ENCODE measurements at regions not wholly inside any gene's neighbourhood (a gene's known extent, or its start where the extent isn't known, plus 50 kb on each side); places are given as distances from the start of the nearest gene placed in this dataset.

DNA sequence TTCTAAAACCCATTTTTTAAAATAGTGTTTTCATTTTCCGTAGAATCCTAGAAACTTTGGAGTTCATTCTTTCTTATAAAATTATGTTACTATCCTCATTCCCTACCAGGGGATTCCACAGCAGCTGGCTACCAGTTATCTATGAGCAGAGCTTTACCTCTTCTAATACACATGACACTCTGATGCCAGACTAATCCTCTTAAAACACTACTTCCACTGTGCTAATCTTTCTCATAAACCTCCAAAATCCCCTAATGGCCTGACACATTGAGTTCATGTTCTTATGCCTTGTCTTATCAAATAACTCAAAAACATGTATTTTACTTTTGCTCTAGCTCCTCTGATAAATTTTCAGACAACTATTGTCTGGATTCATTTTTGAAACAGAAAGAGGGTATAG, 633.6 kb upstream of the FTMT start:
- Histone ChIP-seq H3K4me3 (no peak overlapping the region), H3K9me3 (no peaks in the 10 kb centered on the region), H3K4me1 (no peaks in the 10 kb centered on the region), H3K36me3 (ENCODE audit: low read depth, missing control alignments) (no peaks in the 10 kb centered on the region), H3K27me3 (no peaks in the 10 kb centered on the region), H3K27ac (no peak overlapping the region)
- TF ChIP-seq, protein P1, sequence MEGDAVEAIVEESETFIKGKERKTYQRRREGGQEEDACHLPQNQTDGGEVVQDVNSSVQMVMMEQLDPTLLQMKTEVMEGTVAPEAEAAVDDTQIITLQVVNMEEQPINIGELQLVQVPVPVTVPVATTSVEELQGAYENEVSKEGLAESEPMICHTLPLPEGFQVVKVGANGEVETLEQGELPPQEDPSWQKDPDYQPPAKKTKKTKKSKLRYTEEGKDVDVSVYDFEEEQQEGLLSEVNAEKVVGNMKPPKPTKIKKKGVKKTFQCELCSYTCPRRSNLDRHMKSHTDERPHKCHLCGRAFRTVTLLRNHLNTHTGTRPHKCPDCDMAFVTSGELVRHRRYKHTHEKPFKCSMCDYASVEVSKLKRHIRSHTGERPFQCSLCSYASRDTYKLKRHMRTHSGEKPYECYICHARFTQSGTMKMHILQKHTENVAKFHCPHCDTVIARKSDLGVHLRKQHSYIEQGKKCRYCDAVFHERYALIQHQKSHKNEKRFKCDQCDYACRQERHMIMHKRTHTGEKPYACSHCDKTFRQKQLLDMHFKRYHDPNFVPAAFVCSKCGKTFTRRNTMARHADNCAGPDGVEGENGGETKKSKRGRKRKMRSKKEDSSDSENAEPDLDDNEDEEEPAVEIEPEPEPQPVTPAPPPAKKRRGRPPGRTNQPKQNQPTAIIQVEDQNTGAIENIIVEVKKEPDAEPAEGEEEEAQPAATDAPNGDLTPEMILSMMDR (IDR thresholded peaks at IDR 0.05): no peak
- TF ChIP-seq POLR2A (IDR thresholded peaks at IDR 0.05): no peak
- WGBS, 2 donors: 74 to 85% methylated on average over 1 of the region's 1 CpG
- intact Hi-C loops (cut with DNase I; ENCODE audit: low total_unique reads): no loop called here
- DNase-seq: no peak

DNA sequence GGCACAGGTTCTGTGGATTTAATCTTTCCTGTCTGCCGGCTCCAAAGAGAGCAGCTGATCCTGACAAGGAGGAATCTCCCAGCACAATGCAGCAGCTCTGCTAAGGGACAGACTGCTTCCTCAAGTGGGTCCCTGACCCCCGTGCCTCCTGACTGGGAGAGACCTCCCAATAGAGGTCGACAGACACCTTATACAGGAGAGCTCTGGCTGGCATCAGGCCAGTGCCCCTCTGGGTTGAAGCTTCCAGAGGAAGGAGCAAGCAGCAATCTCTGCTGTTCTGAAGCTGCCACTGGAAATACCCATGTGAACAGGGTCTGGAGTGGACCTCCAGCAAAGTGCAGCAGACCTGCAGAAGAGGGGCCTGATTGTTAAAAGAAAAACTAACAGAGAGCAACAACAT, 630.2 kb upstream of the FTMT start:
- no peaks in the 10 kb centered on the region for H3K9me3 ChIP-seq
- no peak overlapping the region for H3K4me3 ChIP-seq
- H3K36me3 ChIP-seq (ENCODE audit: low read depth, missing control alignments): no peaks in the 10 kb centered on the region
- TF ChIP-seq, protein P1 (IDR thresholded peaks at IDR 0.05): no peak
- TF ChIP-seq POLR2A (IDR thresholded peaks at IDR 0.05): no peak
- WGBS, 2 donors: 85 to 100% methylated on average over 1 to 3 of the region's 3 CpGs
- H3K27me3 ChIP-seq: no peaks in the 10 kb centered on the region
- no peak for DNase-seq
- intact Hi-C loops (cut with DNase I; ENCODE audit: low total_unique reads): no loop called here
- H3K4me1 ChIP-seq: no peaks in the 10 kb centered on the region
- H3K27ac ChIP-seq: no peak overlapping the region

GRCh38 chr5:121226765-121227164, 624.9 kb upstream of the FTMT start:
- DNase-seq: no peak
- TF ChIP-seq, protein P1 (IDR thresholded peaks at IDR 0.05): no peak
- no peak for TF ChIP-seq POLR2A (IDR thresholded peaks at IDR 0.05)
- Histone ChIP-seq H3K36me3 (ENCODE audit: low read depth, missing control alignments) (no peaks in the 10 kb centered on the region), H3K4me1 (no peaks in the 10 kb centered on the region), H3K27ac (no peak overlapping the region), H3K4me3 (no peak overlapping the region), H3K27me3 (no peaks in the 10 kb centered on the region), H3K9me3 (no peaks in the 10 kb centered on the region)
- intact Hi-C loops (cut with DNase I; ENCODE audit: low total_unique reads): no loop called here
- 50% methylated on average over 2 of the region's 2 CpGs for WGBS, 2 donors

- Histone ChIP-seq H3K4me3 (no peak overlapping the region), H3K9me3 (no peaks in the 10 kb centered on the region), H3K4me1 (no peaks in the 10 kb centered on the region), H3K36me3 (ENCODE audit: low read depth, missing control alignments) (no peaks in the 10 kb centered on the region), H3K27me3 (no peaks in the 10 kb centered on the region), H3K27ac (no peak overlapping the region)
- intact Hi-C loops (cut with DNase I; ENCODE audit: low total_unique reads): no loop called here
- TF ChIP-seq POLR2A (IDR thresholded peaks at IDR 0.05): no peak
- TF ChIP-seq, protein P1 (IDR thresholded peaks at IDR 0.05): no peak
- DNase-seq: no peak
These were observed 611.7 kb upstream of the FTMT start for GRCh38 chr5:121239951-121240350.

- TF ChIP-seq, protein P1 (IDR thresholded peaks at IDR 0.05): no peak
- TF ChIP-seq POLR2A (IDR thresholded peaks at IDR 0.05): no peak
- WGBS, 2 donors: 54 to 72% methylated on average over 3 of the region's 3 CpGs
- H3K4me1 ChIP-seq: no peaks in the 10 kb centered on the region
These were observed 604.7 kb upstream of the FTMT start for GRCh38 chr5:121246971-121247370.

More at GRCh38 chr5:121246971-121247370, 604.7 kb upstream of the FTMT start:
- Histone ChIP-seq H3K36me3 (ENCODE audit: low read depth, missing control alignments) (no peaks in the 10 kb centered on the region), H3K4me3 (no peak overlapping the region), H3K9me3 (no peaks in the 10 kb centered on the region), H3K27ac (no peak overlapping the region), H3K27me3 (no peaks in the 10 kb centered on the region)
- DNase-seq: no peak
- intact Hi-C loops (cut with DNase I; ENCODE audit: low total_unique reads): no loop called here

Data from testis (tissue), 2 donors.